GM12892 (cell line): ENCODE measurements at regions not wholly inside any gene's neighbourhood (a gene's known extent, or its start where the extent isn't known, plus 50 kb on each side); places are given as distances from the start of the nearest gene placed in this dataset.

Experiments
- POLR2A ChIP-seq: IDR thresholded peaks from 2 replicates; pipeline ENCODE4 v1.6.1; 2011; ENCODE audit warnings: low read depth, low read length, control low read depth
- POLR2AphosphoS5 ChIP-seq: IDR thresholded peaks from 2 replicates; pipeline ENCODE4 v1.6.1; 2011; ENCODE audit warnings: low read depth, low read length, control low read depth

- TF ChIP-seq POLR2A (no peak), POLR2AphosphoS5 (no peak)
Measured at GRCh38 chr15:98160236-98160635, 199.7 kb downstream of the ARRDC4 start.
